GM21619 (cell line): ENCODE measurements at regions not wholly inside any gene's neighbourhood (a gene's known extent, or its start where the extent isn't known, plus 50 kb on each side); places are given as distances from the start of the nearest gene placed in this dataset.

ENCODE experiments used
- ATAC-seq: cut with Tn5 transposase; IDR thresholded peaks from one replicate; pipeline ENCODE4 v1.9.1; 2021; ENCODE audit not compliant: unreplicated experiment

- no peak for ATAC-seq
Observed at GRCh38 chr2:15718944-15719323, 127.3 kb downstream of the DDX1 start.

- ATAC-seq = no peak
Observed at GRCh38 chr2:15719566-15720313, 128.1 kb downstream of the DDX1 start.

- ATAC-seq = no peak
Observed at GRCh38 chr2:15720561-15721307, 129.1 kb downstream of the DDX1 start.

- ATAC-seq = no peak
Observed at GRCh38 chr2:15721411-15722067, 129.9 kb downstream of the DDX1 start.

GRCh38 chr2:15722980-15723379, 131.3 kb downstream of the DDX1 start:
- ATAC-seq = no peak

- no peak for ATAC-seq
Observed at GRCh38 chr2:15724235-15724634, 132.6 kb downstream of the DDX1 start.

GRCh38 chr2:15725101-15725781, 133.6 kb downstream of the DDX1 start:
- no peak for ATAC-seq

- no peak for ATAC-seq
Observed at GRCh38 chr2:15725782-15726112, 134.1 kb downstream of the DDX1 start.

- no peak for ATAC-seq
Observed at GRCh38 chr2:15726321-15727057, 134.8 kb downstream of the DDX1 start.

GRCh38 chr2:15727396-15728244, 136.0 kb downstream of the DDX1 start:
- no peak for ATAC-seq

GRCh38 chr2:15728245-15728938, 136.7 kb downstream of the DDX1 start:
- ATAC-seq = no peak

GRCh38 chr2:15729001-15729400, 137.3 kb downstream of the DDX1 start:
- no peak for ATAC-seq

- ATAC-seq = peak; percentile 1
Observed at GRCh38 chr2:15729709-15730544, 138.3 kb downstream of the DDX1 start.

- ATAC-seq = peak; percentile 49
Observed at GRCh38 chr2:15730545-15731212, 139.0 kb downstream of the DDX1 start.

GRCh38 chr2:15731213-15731888, 139.7 kb downstream of the DDX1 start:
- no peak for ATAC-seq

- no peak for ATAC-seq
Observed at GRCh38 chr2:15731889-15732271, 140.2 kb downstream of the DDX1 start.

GRCh38 chr2:15732341-15733077, 140.8 kb downstream of the DDX1 start:
- peak; percentile 95 for ATAC-seq
